NCI-H82 treated with DMSO at 0.1 percent for 48 hours (cell line): ENCODE measurements at regions not wholly inside any gene's neighbourhood (a gene's known extent, or its start where the extent isn't known, plus 50 kb on each side); places are given as distances from the start of the nearest gene placed in this dataset.

ENCODE experiments used
- DNase-seq: peaks from one replicate; lab custom pipeline; 2025; ENCODE audit not compliant: unreplicated experiment; lab: John Stamatoyannopoulos, UW

DNA sequence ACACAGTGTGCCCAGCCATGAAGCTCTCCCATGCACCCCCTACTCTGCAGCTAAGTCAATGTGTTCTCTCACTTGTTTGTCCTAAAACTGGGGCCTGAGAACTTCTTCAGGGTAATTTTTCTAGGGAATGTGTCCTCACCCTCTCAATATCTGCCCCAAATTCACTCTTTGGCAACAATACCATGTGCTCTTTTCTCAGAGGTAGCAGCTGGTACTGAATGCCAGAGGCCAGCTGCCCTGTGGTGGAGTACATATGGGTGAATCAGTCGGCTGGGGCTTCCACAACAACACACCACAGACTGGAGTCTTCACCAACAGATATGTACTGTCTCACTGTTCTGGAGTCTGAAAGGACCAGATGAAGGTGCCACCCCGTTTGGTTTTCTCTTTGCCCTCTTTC lies 97.7 kb upstream of the TOP3B start:
- no peak for DNase-seq

DNA sequence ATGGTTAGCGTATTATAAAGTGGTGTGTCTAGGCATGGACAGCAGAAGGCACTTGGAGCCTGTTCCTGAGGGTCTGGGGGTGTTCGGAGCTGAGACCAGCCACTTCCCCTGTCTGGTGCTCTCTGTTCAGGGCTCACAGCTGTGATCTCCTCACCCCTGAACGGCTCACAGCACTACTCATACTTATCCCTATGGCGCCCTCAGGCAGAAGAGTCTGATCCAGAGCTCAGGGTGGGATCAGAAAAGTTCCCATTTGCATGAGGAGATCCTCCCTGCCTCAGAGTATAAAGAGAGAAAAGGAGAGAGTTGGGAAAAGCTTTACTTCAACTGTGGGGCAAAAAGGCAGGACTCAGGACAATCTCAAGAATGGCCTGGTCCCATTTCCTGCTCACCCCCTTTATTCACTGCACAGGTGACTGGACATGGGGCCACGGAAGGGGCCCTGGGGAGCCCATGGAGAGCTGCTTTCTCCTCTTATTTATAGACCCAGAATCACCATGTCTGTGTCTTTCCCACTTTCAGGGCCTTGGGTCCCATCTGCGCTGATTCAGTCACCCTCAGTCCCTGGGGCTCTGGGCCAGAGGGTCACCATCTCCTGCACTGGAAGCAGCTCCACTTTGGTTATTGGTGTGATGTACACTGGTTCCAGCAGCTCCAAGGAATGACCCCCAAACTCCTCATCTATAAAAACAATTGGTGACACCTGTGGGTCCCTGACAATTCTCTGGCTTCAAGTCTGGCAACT lies 97.0 kb upstream of the TOP3B start:
- no peak for DNase-seq

DNA sequence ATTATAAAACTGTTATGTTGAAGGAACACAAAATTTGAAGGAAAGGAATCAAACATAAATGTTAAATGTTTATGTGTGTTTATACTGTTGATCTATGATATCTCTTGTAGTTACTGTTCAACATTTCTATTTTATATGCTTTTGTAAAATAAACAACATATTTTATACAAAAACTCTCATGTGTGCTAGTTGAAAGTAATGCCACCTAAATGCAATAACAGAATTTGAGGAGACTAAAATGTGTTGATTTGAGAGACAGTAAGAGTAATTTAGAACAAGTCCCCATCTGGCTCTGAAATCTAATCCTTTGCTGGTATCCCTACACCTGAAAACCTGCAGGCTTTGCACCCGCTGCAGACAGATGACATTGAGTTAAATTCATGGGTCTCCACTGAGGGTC lies 95.7 kb upstream of the TOP3B start:
- DNase-seq: no peak

DNA sequence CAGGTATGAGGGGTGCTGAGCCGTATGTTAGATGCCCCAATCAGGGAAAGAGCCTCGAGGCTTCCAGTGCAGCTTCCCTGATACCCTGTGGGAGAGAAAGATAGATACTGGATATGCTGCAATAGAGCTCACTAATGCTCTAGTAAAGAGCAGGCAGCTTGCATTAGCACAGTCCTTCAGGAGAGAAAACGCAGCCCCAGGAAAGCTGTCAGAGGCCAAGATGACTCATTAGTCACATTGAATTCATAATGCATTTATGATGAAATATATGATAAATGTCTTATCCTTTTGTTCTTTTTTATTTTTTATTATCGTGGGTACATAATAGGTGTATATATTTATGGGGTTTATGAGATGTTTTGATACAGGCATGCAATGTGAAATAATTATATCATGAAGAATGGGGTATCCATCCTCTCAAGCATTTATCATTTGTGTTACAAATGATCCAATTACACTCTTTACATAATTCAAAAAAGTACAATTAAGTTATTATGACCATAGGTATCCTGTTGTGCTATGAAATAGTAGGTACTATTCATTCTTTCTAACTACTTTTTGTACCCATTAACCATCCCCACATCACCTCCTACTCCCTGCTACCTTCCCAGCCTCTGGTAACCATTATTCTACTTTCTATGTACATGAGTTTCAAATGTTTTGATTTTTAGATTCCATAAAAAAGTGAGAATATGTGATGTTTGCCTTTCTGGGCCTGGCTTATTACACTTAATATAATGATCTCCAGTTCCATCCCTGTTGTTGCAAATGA lies 94.5 kb upstream of the TOP3B start:
- no peak for DNase-seq

DNA sequence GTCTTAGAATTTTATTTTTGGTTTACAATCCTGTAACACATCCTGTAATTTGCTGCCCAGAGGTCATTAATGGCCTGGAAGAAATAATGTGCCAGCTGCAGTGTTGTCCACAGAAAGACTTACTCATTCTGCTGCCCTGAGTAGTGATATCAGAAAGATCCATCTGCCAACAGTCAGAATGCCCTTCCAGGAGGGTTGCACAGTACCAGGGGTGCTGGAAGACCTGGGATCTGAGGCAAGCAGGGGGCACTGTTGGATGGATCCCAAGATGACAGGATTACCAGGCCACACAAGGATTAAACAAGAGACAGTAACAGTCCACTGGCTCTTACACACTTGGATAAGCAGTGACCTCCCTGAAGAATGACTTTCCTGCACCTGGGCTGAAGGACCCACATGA lies 93.8 kb upstream of the TOP3B start:
- DNase-seq: no peak

DNA sequence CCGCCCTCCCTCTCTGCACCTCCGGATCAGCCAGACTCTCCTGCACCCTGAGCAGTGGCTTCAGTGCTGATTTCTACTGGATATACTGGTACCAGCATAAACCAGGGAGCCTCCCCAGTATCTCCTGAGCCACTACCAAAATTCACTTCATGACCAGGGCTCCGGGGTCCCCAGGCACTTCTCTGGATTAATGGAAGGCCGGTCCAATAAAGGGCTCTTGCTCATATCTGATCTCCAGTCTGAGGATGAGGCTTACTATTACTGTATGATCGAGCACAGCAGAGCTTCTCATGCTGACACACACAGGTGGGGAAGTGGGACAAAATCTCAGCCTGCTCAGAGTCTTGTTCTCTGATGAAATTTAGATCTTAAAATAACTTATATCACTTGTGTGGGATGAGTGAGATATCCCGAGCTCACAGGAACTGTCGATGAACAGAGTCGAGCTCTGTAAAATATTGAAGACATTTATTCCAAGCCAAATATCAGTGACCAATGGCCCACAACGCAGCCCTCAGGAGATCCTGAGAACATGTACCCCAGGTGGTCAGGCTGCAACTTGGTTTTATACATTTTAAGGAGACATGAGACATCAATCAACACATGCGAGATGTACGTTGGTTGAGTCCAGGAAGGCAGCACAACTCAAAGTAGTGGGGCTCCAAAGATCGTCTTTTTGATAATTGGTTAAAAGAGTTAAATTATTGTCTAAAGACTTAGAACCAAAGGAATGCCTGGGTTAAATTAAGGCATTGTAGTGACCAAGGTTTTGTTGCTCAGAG lies 93.0 kb upstream of the TOP3B start:
- no peak for DNase-seq

DNA sequence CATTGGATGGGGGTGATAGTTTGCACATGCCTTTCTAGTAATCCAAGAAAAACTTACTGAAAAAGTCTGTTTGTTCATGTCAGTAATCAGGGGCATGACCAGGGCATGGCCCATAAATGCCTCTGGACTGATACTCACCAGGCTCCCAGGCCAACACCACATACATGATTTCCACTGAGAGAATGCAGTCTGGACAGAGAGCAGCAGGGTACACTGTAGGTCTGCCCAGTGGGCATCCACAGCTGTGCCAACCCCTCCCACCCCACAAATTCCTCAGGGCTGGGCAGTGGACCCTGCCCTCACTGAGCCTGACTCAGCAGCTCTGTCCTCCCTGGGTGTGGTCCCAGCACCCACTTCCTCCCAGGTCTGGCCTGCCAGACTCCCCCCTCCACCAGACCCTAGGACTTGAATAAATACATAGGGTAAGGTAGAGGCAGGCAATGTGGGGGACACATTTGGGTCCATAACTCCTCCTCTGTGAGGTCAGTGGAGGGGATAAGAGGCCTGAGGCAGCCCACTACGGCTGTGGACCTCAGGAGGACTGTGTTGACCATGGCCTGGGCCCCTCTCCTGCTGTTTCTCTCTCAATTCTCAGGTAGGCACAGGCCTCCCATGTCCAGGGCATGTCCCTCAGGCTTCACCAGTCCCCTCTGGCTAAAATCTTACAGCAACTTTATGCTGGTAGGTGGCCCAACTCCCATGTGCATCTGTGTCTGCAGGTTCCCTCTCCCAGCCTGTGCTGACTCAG lies 92.2 kb upstream of the TOP3B start:
- DNase-seq: no peak

DNA sequence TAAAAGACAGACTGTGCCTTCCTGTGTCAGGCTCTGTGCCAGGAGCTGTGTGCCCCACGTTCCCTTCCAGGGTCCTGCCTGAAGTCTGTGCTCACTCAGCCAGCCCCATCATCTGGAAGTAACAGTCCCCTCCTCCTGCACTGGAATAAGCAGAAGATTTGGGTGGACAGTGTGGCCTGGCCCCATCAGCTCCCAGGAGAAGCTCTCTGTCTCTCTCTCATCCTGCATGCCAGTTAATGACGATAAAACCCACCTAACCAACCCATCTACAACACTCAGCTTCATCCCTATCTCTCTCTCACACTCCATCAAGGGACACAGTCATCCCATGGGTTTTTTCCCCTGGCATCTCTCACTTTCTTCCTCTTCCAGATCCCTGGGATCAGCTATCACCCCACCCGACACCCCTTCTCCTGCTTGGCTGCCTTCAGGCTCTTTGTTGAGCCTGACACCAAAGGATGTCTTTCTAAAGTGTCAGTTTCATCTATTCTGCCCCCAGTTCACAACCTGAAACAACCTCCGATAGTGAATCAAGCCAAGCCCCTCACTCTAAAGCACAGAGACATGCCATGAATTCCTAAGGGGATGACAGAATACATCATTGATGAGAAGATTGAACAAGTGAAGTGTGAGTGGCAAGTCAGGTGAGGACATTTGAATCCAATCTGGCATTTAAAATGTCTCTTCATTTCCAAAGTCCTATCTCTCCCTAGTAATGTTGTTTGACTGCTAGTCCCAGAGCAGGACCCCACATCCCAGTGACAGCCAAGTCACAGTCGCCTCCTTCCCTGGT lies 91.4 kb upstream of the TOP3B start:
- no peak for DNase-seq

DNA sequence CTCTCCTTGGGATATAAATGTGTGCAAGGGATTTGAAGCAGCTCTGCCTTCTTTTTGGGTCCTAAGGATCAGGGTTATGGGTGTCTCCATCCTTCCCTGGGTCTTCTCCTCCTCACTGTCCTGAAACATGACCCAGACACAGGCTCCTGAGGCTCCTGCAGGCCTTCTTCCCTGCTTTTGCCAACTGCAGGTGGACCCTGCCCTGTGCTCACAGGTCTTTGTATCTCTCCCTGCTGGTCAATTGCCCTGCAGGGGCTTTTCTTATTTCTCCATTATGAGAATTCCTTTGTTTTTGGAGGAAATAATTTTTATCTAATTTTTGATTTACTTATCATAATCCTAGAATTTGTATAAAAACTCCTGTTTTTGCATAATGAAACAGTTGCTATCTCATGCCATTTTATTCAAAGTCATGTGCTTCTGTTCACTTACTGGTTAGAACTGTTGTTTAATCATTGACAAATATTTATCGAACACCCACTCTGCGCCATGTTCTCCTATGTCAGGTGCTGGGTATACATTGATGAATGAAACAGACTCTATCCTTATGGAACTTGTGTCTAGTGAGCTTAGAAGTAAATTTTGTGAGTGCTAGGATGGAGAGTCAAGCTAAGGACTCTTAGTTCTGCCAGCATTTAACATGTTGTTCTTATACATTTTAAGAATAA lies 89.7 kb upstream of the TOP3B start:
- no peak for DNase-seq

DNA sequence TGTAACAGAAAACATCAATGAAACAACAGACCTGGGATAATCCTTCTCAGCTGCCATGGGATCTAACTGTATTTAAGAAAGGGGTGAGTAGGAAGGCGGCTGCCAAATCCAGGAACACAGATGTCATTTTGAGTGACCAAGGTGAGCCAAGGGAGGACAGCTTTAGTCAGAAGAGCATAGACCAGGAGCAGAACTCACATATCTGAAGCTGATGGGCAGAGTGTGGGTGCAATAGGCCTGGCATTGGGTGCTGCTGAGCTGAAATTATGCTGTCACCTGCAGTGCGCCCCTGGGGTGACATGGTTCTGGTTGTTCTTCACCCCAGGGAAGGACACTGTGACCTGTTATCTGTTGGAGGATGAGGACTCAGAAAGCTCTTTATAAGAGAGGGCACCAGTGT lies 88.9 kb upstream of the TOP3B start:
- no peak for DNase-seq

DNA sequence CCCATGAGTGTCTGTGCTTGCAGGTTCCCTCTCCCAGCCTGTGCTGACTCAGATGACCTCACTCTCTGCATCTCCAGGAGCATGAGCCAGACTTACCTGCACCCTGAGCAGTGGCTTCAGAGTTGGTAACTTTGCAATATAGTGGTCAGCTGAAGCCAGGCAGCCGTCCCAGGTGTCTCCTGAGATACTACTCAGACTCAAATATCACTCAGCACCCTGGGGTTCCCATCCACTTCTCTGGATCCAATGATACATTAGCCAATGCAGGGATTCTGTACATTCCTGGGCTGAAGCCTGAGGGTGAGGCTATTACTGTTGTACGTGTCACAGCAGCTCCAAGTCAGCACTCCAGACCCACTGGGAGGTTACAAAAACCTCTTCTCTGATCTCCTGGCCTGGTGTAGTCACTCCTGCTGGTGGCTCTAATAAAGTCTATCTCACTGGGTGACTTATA lies 87.8 kb upstream of the TOP3B start:
- no peak for DNase-seq

DNA sequence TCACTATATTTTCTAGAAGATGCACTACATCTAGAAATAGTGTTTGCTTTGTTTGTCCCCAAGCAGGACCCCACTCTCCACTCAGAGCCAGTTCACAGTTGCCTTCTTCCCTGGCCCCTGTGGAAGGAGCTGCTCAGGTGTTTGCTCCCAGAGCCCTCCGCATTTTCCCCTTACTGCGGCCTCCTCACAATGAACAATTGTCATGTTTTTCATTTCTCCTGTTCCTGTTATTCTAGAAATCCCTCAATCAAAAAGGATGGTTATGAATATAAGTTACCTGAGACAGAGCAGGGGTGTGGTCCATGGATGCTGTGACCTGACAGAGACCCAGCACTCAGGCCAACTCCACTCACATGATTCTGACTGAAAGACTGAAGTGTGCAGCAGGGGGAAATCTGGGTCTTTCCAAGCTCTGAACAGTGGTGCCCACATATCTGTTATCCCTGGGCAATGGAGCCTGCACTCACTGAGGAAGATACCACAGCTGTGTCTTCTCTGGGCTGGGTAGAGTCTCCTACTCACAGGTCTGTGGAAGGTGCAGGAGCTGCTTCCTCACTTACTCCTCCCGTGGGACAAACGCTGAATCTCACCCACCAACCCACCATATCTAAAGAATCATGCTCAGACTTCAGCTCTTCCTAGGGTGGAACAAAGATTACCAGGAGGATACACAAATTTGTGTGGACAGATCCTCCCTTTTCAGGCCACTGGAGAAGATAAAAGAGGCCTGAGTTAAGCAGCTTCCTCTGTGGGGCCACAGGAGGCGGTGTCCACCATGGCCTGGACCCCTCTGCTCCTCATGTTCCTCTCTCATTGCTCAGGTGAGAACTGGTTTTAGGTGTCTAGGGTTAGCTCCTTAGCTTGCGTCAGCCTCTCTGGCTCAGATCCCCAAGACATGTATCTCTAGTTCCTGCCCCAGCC lies 87.1 kb upstream of the TOP3B start:
- DNase-seq: no peak

DNA sequence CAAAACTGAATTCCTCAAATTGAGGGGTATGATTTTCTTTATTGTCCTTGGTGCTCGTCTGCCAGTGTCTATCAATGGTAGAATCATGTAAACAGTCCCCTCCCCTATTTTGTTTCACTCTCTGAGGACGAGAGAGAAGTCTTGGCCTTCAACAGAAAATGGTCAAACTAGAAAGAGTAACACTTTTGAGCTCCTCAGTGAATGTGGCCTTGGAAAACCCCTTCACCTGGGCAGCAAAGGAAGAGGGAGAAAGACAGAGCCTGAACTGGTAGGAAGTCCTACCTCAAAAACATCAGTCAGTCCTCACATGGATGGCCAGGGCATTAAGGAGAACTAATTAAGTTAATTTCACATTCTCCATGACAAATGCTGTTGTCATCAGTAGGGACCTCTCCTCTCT lies 86.1 kb upstream of the TOP3B start:
- no peak for DNase-seq

DNA sequence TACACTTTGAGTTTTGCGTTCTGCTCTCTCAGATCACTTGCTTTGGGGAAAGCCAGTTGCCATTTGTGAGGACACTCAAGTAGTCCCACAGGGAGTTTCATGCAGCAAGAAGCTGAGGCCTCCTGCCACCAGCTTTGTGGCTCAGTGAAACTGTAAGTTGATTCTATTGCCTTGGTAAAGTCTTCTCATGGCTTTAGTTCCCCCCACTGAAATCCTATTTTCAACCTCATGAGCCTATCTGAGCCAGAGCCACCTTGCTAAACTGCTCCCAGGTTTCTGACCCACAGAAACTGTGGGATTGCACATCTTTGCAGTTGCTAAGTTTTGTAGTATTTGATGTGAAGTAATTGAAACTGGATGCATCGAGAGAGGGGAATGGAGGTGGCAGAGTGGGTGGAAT lies 85.4 kb upstream of the TOP3B start:
- DNase-seq: no peak

DNA sequence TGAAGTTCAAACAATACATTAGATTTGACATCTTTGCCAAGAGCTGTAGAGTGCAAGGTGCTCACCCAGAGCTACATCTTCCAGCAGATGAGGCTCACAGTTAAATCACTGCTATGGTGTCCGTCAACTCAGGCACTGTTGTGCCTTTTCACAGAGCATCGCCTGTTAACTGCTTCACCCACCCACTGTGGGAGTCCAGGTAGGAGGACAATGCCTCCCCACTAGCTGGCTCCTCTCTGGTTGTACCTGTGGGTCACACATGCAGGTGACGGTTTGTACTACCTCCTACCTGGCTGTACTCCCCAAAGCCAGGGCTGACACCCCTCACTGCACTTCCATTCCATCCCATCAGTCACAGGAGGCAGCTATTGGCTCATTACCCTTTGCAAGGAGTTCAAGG lies 84.6 kb upstream of the TOP3B start:
- DNase-seq: no peak

DNA sequence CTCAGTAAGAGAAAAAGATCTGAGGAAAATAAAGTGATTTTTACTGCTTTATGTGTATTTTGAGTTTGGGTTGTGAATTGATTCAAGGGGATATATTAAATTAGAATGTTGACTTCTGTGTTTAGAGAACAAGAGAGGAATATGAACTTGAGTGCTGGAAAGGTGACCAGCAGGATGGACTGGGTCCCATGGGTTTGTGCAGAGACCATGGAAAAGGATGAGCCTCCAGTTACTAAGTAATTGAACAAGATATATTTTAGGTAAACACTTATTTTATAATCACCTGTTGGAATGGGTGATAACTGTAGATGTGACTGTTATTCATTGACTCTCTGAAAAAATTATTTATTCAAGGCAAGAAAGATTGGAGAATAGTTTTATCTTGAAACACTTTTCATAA lies 82.0 kb upstream of the TOP3B start:
- no peak for DNase-seq

DNA sequence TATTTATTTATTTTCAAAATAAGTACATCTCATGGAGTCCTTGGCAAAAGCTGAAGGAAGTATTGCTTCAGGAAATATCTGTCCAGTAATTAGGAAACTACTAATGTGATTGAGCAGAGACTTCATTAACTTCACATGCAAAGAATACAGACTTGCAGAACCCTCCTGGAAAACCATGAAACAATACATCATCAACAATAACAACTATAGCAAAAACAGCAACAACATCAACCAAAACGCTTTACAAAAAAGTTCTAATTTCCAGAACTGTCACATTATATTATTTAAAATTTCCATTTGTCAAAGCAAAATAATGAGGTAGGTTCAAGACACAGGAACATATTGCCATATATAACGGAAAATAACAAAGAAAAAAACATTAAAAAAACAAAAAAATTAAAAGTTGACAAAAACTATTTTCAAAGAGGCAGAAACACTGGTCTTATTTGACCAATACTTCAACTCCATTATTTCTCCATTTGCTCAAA lies 79.8 kb upstream of the TOP3B start:
- no peak for DNase-seq
